CD4-positive, alpha-beta T cell (primary cell): ENCODE measurements at regions not wholly inside any gene's neighbourhood (a gene's known extent, or its start where the extent isn't known, plus 50 kb on each side); places are given as distances from the start of the nearest gene placed in this dataset.

ENCODE experiments used
- ATAC-seq: fragments of 200-7000 bp; cut with Tn5 transposase; one replicate; pipeline ENCODE4 v1.10.0; 2022; ENCODE audit warnings: mild to moderate bottlenecking; ENCODE audit not compliant: poor library complexity
- CTCF ChIA-PET: fragments of 350-600 bp; sonication (Branson Sonifier 250); formaldehyde crosslinking; loops from one replicate; lab custom pipeline; 2021; ENCODE audit warnings: antibody characterized with exemption, inconsistent platforms; lab: Charles Lee
- POLR2A ChIA-PET: fragments of 350-600 bp; sonication (Branson Sonifier 250); formaldehyde crosslinking; loops from one replicate; lab custom pipeline; 2021; ENCODE audit warnings: antibody characterized with exemption, inconsistent platforms; lab: Charles Lee
- DNase-seq, 14 experiments: peaks; one replicate each; pipeline ENCODE4 v3.0.0-alpha.2; 2013 to 2020; ENCODE audit warnings: mixed read lengths in 2 of 14
- H3K27ac ChIP-seq, 2 donors: one replicate each; pipeline versions ENCODE4 v1.5.1 to v1.7.0; 2013; ENCODE audit warnings: low read length in 2 of 2, low read depth in 1 of 2, mild to moderate bottlenecking in 1 of 2
- H3K27me3 ChIP-seq, 2 experiments: 1 replicate in 1 of 2; 2 replicates in 1 of 2; pipeline versions ENCODE4 v1.6.1 to v1.7.0; 2013; ENCODE audit warnings: low read length in 2 of 2, control low read depth in 1 of 2, mild to moderate bottlenecking in 1 of 2, moderate library complexity in 1 of 2; ENCODE audit not compliant: insufficient read depth in 2 of 2, control insufficient read depth in 1 of 2
- H3K36me3 ChIP-seq: one replicate; pipeline ENCODE4 v1.6.1; 2013; ENCODE audit warnings: low read length, control low read depth; ENCODE audit not compliant: insufficient read depth
- H3K4me1 ChIP-seq: one replicate; pipeline ENCODE4 v1.6.1; 2013; ENCODE audit warnings: low read length, control low read depth; ENCODE audit not compliant: insufficient read depth
- H3K4me3 ChIP-seq: one replicate; pipeline ENCODE4 v1.5.1; 2013; ENCODE audit warnings: mild to moderate bottlenecking, low read length, moderate library complexity
- H3K9me3 ChIP-seq, 2 experiments: 1 replicate in 1 of 2; 2 replicates in 1 of 2; pipeline versions ENCODE4 v1.6.1 to v1.7.0; 2013; ENCODE audit warnings: low read length in 2 of 2, mild to moderate bottlenecking in 2 of 2, control low read depth in 1 of 2, moderate library complexity in 1 of 2; ENCODE audit not compliant: control insufficient read depth in 1 of 2, insufficient read depth in 1 of 2
- H3K27ac Mint-ChIP-seq: one replicate; pipeline ENCODE4 v1.8.0; 2020; ENCODE audit warnings: mixed read lengths
- H3K27me3 Mint-ChIP-seq: one replicate; pipeline ENCODE4 v1.8.0; 2021; ENCODE audit warnings: mixed read lengths
- H3K36me3 Mint-ChIP-seq: one replicate; pipeline ENCODE4 v1.8.0; 2021; ENCODE audit warnings: low read depth, mixed read lengths
- H3K4me1 Mint-ChIP-seq: one replicate; pipeline ENCODE4 v1.8.0; 2021; ENCODE audit warnings: low read depth, mixed read lengths
- H3K4me3 Mint-ChIP-seq: one replicate; pipeline ENCODE4 v1.8.0; 2020; ENCODE audit warnings: mild to moderate bottlenecking, mixed read lengths
- H3K9me3 Mint-ChIP-seq: one replicate; pipeline ENCODE4 v1.8.0; 2020; ENCODE audit warnings: mixed read lengths
- CTCF ChIP-seq: fragments of 200-600 bp; IDR thresholded peaks from one replicate; pipeline ENCODE4 v1.8.0; 2022; ENCODE audit warnings: antibody characterized with exemption, mild to moderate bottlenecking
- intact Hi-C, 2 experiments: fragments of 100-400 bp; cut with DNase I in 1 of 2; cut with micrococcal nuclease in 1 of 2; formaldehyde crosslinking; loops; one replicate each; pipeline versions ENCODE4 v1.15.1 to v1.9.0; 2023 to 2025; cut with DNase I, micrococcal nuclease

- peak in 2 of 14 experiments; percentile 42 to 52 for DNase-seq
- Histone ChIP-seq H3K27me3 (no peaks in the 10 kb centered on the region), H3K4me1 (no peaks in the 10 kb centered on the region), H3K27ac (no peak overlapping the region), H3K4me3 (no peak overlapping the region), H3K36me3 (no peaks in the 10 kb centered on the region), H3K9me3 (no peaks in the 10 kb centered on the region)
- peaks cover 9% of the 10 kb centered on the region for H3K36me3 Mint-ChIP-seq
- no peak for ATAC-seq
- intact Hi-C loops, result no loop called here
- TF ChIP-seq CTCF, result no peak
- H3K9me3 Mint-ChIP-seq, result no peaks in the 10 kb centered on the region
- ChIA-PET POLR2A (no interaction called here), CTCF (interaction anchor here (0.8 to 1.2 kb wide), 2 partner anchors 14 to 22 kb away, joined by 4 read pairs; no protein-coding TSS in a partner anchor)
- H3K27me3 Mint-ChIP-seq, result no peaks in the 10 kb centered on the region
- no peaks in the 10 kb centered on the region for H3K4me1 Mint-ChIP-seq
- H3K4me3 Mint-ChIP-seq, result no peak overlapping the region
- H3K27ac Mint-ChIP-seq, result no peak overlapping the region
Measured at GRCh38 chr1:192951691-192952460, 107.3 kb downstream of the UCHL5 start.

- no peak for ATAC-seq
- H3K4me3 ChIP-seq, result no peak overlapping the region
- CTCF ChIA-PET, result no interaction called here
- H3K36me3 ChIP-seq, result no peaks in the 10 kb centered on the region
- POLR2A ChIA-PET, result no interaction called here
- Mint-ChIP-seq H3K4me1 (no peaks in the 10 kb centered on the region), H3K36me3 (peaks cover 9% of the 10 kb centered on the region), H3K4me3 (no peak overlapping the region), H3K27ac (no peak overlapping the region), H3K27me3 (no peaks in the 10 kb centered on the region), H3K9me3 (no peaks in the 10 kb centered on the region)
- no peaks in the 10 kb centered on the region for H3K27me3 ChIP-seq
- no peaks in the 10 kb centered on the region for H3K9me3 ChIP-seq
- H3K4me1 ChIP-seq, result no peaks in the 10 kb centered on the region
- H3K27ac ChIP-seq, result no peak overlapping the region
- peak in 2 of 14 experiments; percentile 13 to 31 for DNase-seq
- TF ChIP-seq CTCF, result no peak
- intact Hi-C loops, result no loop called here
Measured at GRCh38 chr1:192952646-192953045, 106.5 kb downstream of the UCHL5 start.

GRCh38 chr1:192954705-192955265 lies 104.4 kb downstream of the UCHL5 start:
- H3K4me3 Mint-ChIP-seq, result no peak overlapping the region
- no peak for ATAC-seq
- H3K36me3 Mint-ChIP-seq, result peaks cover 9% of the 10 kb centered on the region
- Histone ChIP-seq H3K4me3 (no peak overlapping the region), H3K9me3 (no peaks in the 10 kb centered on the region), H3K4me1 (no peaks in the 10 kb centered on the region), H3K27ac (no peak overlapping the region), H3K36me3 (no peaks in the 10 kb centered on the region), H3K27me3 (no peaks in the 10 kb centered on the region)
- no peak overlapping the region for H3K27ac Mint-ChIP-seq
- H3K4me1 Mint-ChIP-seq, result no peaks in the 10 kb centered on the region
- TF ChIP-seq CTCF, result no peak
- ChIA-PET CTCF (interaction anchor here (0.6 kb wide), 1 partner anchor 9 kb away, joined by 4 read pairs; no protein-coding TSS in a partner anchor), POLR2A (no interaction called here)
- no peaks in the 10 kb centered on the region for H3K9me3 Mint-ChIP-seq
- peak in 2 of 14 experiments; percentile 54 to 66 for DNase-seq
- intact Hi-C loops, result no loop called here
- H3K27me3 Mint-ChIP-seq, result no peaks in the 10 kb centered on the region
